Chondrocyte (in vitro differentiated cells): ENCODE measurements at regions not wholly inside any gene's neighbourhood (a gene's known extent, or its start where the extent isn't known, plus 50 kb on each side); places are given as distances from the start of the nearest gene placed in this dataset.

Experiments
- DNase-seq: peaks from one replicate; pipeline ENCODE4 v3.0.0; 2021; ENCODE audit warnings: mixed read lengths, low spot score
- H3K27ac Mint-ChIP-seq: one replicate; pipeline ENCODE4 v1.8.0; 2021; ENCODE audit warnings: mild to moderate bottlenecking, moderate library complexity, mixed read lengths; ENCODE audit not compliant: unreplicated experiment
- H3K27me3 Mint-ChIP-seq: 2 replicates; pipeline ENCODE4 v1.8.0; 2021; ENCODE audit warnings: low read depth, mixed read lengths
- H3K36me3 Mint-ChIP-seq: 2 replicates; pipeline ENCODE4 v1.8.0; 2021; ENCODE audit warnings: low read depth, mixed read lengths
- H3K4me1 Mint-ChIP-seq: 2 replicates; pipeline ENCODE4 v1.8.0; 2021; ENCODE audit warnings: low read depth, mild to moderate bottlenecking, mixed read lengths
- H3K4me3 Mint-ChIP-seq: one replicate; pipeline ENCODE4 v1.8.0; 2021; ENCODE audit warnings: mild to moderate bottlenecking, moderate library complexity, mixed read lengths; ENCODE audit not compliant: unreplicated experiment
- H3K9me3 Mint-ChIP-seq: 2 replicates; pipeline ENCODE4 v1.8.0; 2021; ENCODE audit warnings: low read depth, mixed read lengths
- TF ChIP-seq, protein P1 (sequence below): fragments of 200-600 bp; sonication (generic); IDR thresholded peaks from 2 replicates; pipeline ENCODE4 v1.5.0; 2021; ENCODE audit warnings: antibody characterized with exemption, mild to moderate bottlenecking, moderate library complexity

DNA sequence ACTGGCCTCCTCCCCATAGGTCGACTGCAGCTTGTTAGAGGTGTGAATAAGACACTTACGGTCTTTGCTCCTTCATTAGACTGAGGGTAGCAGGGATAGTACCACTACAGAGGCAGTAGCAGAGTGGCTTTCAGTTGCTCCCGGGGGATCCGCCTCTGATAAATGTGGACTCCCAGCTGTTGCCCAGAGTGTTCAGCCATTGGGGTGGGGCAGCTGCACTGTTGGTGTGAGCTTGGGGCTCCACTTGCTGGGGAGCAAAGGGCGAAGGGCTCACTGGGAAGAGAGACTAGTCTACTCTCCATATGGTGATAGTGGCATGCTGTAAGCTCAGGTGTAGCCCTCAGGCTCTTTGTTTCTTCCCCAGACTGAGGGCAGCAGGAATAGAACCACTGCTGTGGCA is 239.1 kb downstream of the LRRN1 start:
- Mint-ChIP-seq H3K36me3 (no peaks in the 10 kb centered on the region), H3K27me3 (no peaks in the 10 kb centered on the region), H3K27ac (no peak overlapping the region), H3K9me3 (no peaks in the 10 kb centered on the region), H3K4me3 (no peak overlapping the region), H3K4me1 (no peaks in the 10 kb centered on the region)
- DNase-seq = no peak
- TF ChIP-seq, protein P1, sequence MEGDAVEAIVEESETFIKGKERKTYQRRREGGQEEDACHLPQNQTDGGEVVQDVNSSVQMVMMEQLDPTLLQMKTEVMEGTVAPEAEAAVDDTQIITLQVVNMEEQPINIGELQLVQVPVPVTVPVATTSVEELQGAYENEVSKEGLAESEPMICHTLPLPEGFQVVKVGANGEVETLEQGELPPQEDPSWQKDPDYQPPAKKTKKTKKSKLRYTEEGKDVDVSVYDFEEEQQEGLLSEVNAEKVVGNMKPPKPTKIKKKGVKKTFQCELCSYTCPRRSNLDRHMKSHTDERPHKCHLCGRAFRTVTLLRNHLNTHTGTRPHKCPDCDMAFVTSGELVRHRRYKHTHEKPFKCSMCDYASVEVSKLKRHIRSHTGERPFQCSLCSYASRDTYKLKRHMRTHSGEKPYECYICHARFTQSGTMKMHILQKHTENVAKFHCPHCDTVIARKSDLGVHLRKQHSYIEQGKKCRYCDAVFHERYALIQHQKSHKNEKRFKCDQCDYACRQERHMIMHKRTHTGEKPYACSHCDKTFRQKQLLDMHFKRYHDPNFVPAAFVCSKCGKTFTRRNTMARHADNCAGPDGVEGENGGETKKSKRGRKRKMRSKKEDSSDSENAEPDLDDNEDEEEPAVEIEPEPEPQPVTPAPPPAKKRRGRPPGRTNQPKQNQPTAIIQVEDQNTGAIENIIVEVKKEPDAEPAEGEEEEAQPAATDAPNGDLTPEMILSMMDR = no peak

DNA sequence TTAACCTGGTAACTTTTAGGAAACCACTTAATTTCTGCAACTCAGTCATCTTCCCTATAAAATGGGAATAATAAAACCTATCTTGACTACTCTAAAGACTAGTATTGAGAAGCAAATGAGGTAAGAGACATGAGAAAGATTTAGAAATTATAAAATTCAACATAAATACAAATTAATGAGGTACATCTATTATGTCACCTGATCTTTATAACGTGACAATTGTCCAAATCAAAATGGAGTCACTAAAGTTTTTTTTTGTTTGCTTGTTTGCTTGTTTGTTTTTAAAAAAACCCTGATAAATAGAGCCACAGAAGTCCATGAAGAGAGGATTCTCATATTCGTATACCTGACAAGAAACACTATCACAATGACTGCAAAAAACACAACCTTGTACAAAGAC is 242.8 kb downstream of the LRRN1 start:
- Mint-ChIP-seq H3K4me1 (peaks cover 3% of the 10 kb centered on the region), H3K27me3 (no peaks in the 10 kb centered on the region), H3K27ac (no peak overlapping the region), H3K36me3 (no peaks in the 10 kb centered on the region), H3K9me3 (no peaks in the 10 kb centered on the region), H3K4me3 (no peak overlapping the region)
- DNase-seq = no peak
- TF ChIP-seq, protein P1 = no peak

DNA sequence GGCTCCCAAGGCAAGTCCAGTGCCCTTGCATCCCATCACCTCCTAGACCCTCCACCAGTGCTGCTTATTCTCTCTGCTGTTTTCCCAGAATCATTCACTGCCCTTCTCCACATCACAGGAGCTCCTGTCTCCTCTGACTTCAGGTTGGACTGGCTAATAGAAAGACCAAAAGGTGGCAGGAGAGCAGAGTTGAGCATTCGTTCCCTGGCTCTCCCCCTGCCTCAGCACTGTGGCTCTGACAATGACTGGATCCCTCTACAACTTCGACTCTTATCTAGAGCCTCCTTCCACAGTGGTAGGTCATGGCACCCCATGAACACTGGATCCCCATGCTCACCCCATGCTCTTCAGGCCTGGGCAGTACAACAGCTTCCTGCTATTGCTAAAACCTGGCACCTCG is 243.6 kb downstream of the LRRN1 start:
- TF ChIP-seq, protein P1 = no peak
- no peak for DNase-seq
- no peaks in the 10 kb centered on the region for H3K36me3 Mint-ChIP-seq
- H3K9me3 Mint-ChIP-seq = no peaks in the 10 kb centered on the region
- no peak overlapping the region for H3K27ac Mint-ChIP-seq
- H3K27me3 Mint-ChIP-seq = no peaks in the 10 kb centered on the region
- H3K4me3 Mint-ChIP-seq = no peak overlapping the region
- peaks cover 3% of the 10 kb centered on the region for H3K4me1 Mint-ChIP-seq

DNA sequence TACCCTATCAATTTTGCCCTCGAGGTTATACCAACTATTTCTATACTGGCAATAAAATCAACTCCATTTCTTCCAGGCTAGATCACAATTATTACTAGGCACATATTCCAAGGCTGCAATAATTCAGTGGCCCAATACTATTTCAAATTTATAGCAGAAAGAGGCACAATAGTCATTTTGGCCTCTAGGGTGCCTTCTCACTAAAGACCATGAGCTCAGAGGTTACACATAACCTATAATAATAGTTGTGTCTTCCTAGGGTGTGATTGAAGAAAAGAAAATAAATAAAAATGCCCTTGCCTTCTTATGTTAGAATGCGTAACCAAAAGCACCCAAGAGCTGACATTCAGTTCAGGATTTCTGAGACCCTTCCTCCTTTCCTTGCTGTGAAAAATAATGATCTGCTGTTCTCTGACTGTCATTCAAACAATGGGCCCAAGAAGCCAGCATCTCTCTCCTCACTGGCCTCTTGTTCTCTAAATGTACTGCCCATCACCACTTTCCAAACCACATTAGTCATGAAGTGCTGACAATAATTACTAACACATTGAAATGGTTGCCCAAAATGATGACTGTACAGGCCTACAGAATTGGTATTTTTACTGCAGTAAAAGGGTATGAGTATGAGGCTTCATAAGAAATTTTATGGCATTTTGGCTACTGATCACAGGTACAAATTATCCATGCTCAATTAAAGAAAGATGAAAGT is 244.8 kb downstream of the LRRN1 start:
- no peak overlapping the region for H3K27ac Mint-ChIP-seq
- H3K36me3 Mint-ChIP-seq = no peaks in the 10 kb centered on the region
- H3K4me3 Mint-ChIP-seq = no peak overlapping the region
- no peak for DNase-seq
- peaks cover 3% of the 10 kb centered on the region for H3K4me1 Mint-ChIP-seq
- H3K9me3 Mint-ChIP-seq = no peaks in the 10 kb centered on the region
- H3K27me3 Mint-ChIP-seq = no peaks in the 10 kb centered on the region
- TF ChIP-seq, protein P1 = no peak

DNA sequence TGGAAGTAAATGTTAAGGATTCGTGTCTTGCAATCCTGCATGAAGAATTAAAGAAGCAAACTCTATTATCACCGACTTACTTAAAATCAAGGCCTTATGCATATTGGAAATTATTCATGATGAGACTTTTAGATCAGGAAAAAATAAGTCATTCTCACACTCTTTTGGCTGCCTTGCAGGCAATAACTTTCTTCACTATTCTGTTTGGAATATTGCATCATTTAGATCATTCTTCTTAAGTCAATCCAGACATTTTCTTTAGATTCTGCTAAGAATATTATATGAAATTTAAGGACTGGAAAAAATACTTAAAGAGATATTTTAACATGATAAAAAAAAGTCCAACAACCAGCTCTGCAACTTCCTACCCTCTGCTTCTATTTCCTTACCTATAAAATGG is 245.4 kb downstream of the LRRN1 start:
- Mint-ChIP-seq H3K9me3 (no peaks in the 10 kb centered on the region), H3K36me3 (no peaks in the 10 kb centered on the region), H3K4me1 (peaks cover 3% of the 10 kb centered on the region), H3K27me3 (no peaks in the 10 kb centered on the region), H3K4me3 (no peak overlapping the region), H3K27ac (no peak overlapping the region)
- TF ChIP-seq, protein P1 = no peak
- DNase-seq = no peak
